ENCODE measurements at regions not wholly inside any gene's neighbourhood (a gene's known extent, or its start where the extent isn't known, plus 50 kb on each side); places are given as distances from the start of the nearest gene placed in this dataset. TPM values are rescaled to one million over a fixed set of nuclear protein-coding genes. Genes with fewer than 3 reads are reported as not detected.
A peak's percentile ranks its signal among the peaks of the same experiment; 100 is the strongest.

- Mint-ChIP-seq H3K36me3 (no peaks in the 10 kb centered on the region), H3K27ac (no peak overlapping the region), H3K9me3 (no peaks in the 10 kb centered on the region), H3K4me1 (no peaks in the 10 kb centered on the region), H3K27me3 (ENCODE audit: low read depth) (no peaks in the 10 kb centered on the region; the same call in 1 of the 2 replicates), H3K4me3 (no peak overlapping the region)
- ATAC-seq (no peak), DNase-seq (ENCODE audit: low spot score) (no peak)
- CTCF ChIA-PET = interaction anchor here (1.1 kb wide), 1 partner anchor 26 kb away, joined by 3 read pairs; no protein-coding TSS in a partner anchor
- POLR2A ChIA-PET = no interaction called here
- TF ChIP-seq NR2C2 (CRISPR knock-in tag; IDR thresholded peaks at IDR 0.05) (no peak), AFF4 (CRISPR knock-in tag; IDR thresholded peaks at IDR 0.05; ENCODE audit: borderline replicate concordance) (no peak), TEAD1 (CRISPR knock-in tag; IDR thresholded peaks at IDR 0.05) (no peak), AR (CRISPR knock-in tag; IDR thresholded peaks at IDR 0.05) (no peak), CREB1 (CRISPR knock-in tag; IDR thresholded peaks at IDR 0.05) (no peak), ZNF121 (CRISPR knock-in tag; IDR thresholded peaks at IDR 0.05) (no peak), GTF2I (CRISPR knock-in tag; conservative IDR thresholded peaks at IDR 0.05) (no peak), E2F1 (CRISPR knock-in tag; IDR thresholded peaks at IDR 0.05) (no peak), E2F5 (CRISPR knock-in tag; IDR thresholded peaks at IDR 0.05) (no peak), FOXP1 (CRISPR knock-in tag; IDR thresholded peaks at IDR 0.05; ENCODE audit: borderline replicate concordance) (no peak)
- TF ChIP-seq, protein P1, sequence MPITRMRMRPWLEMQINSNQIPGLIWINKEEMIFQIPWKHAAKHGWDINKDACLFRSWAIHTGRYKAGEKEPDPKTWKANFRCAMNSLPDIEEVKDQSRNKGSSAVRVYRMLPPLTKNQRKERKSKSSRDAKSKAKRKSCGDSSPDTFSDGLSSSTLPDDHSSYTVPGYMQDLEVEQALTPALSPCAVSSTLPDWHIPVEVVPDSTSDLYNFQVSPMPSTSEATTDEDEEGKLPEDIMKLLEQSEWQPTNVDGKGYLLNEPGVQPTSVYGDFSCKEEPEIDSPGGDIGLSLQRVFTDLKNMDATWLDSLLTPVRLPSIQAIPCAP (CRISPR knock-in tag; IDR thresholded peaks at IDR 0.05) = no peak
- TF ChIP-seq, protein P2, sequence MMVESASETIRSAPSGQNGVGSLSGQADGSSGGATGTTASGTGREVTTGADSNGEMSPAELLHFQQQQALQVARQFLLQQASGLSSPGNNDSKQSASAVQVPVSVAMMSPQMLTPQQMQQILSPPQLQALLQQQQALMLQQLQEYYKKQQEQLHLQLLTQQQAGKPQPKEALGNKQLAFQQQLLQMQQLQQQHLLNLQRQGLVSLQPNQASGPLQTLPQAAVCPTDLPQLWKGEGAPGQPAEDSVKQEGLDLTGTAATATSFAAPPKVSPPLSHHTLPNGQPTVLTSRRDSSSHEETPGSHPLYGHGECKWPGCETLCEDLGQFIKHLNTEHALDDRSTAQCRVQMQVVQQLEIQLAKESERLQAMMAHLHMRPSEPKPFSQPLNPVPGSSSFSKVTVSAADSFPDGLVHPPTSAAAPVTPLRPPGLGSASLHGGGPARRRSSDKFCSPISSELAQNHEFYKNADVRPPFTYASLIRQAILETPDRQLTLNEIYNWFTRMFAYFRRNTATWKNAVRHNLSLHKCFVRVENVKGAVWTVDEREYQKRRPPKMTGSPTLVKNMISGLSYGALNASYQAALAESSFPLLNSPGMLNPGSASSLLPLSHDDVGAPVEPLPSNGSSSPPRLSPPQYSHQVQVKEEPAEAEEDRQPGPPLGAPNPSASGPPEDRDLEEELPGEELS (CRISPR knock-in tag; IDR thresholded peaks at IDR 0.05) = no peak
- TF ChIP-seq, protein P3, sequence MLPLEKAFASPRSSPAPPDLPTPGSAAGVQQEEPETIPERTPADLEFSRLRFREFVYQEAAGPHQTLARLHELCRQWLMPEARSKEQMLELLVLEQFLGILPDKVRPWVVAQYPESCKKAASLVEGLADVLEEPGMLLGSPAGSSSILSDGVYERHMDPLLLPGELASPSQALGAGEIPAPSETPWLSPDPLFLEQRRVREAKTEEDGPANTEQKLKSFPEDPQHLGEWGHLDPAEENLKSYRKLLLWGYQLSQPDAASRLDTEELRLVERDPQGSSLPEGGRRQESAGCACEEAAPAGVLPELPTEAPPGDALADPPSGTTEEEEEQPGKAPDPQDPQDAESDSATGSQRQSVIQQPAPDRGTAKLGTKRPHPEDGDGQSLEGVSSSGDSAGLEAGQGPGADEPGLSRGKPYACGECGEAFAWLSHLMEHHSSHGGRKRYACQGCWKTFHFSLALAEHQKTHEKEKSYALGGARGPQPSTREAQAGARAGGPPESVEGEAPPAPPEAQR (CRISPR knock-in tag; IDR thresholded peaks at IDR 0.05) = no peak
Measured at GRCh38 chr20:62591591-62591990, 50.7 kb upstream of the SLCO4A1 start.

Small RNAs in the stretch of these regions (microRNA-seq; reads per million reads assigned to microRNA genes)
- gene MIR1-1 (ENCODE audit: borderline number of aligned reads) (20.3 reads per million, percentile 39 among the genes with 10 or more reads in this experiment), gene MIR133A2 (ENCODE audit: borderline number of aligned reads) (not detected)
